IMR-90 (cell line): ENCODE measurements at regions not wholly inside any gene's neighbourhood (a gene's known extent, or its start where the extent isn't known, plus 50 kb on each side); places are given as distances from the start of the nearest gene placed in this dataset.

ENCODE experiments used
- ATAC-seq: fragments of 200-7000 bp; cut with Tn5 transposase; 2 replicates; pipeline ENCODE4 v1.9.1; 2020; ENCODE audit warnings: low read depth, mild to moderate bottlenecking, moderate library complexity
- BruUV-seq: library from RNA; stranded (reverse); fragments of 400-500 nt; replicated peaks from 2 replicates; lab custom pipeline; 2021; lab: Mats Ljungman, UMichigan
- CTCF ChIA-PET: fragments of 300-600 bp; formaldehyde crosslinking; extraction: SDS; loops from one replicate; lab custom pipeline; 2021; ENCODE audit warnings: antibody characterized with exemption; lab: Yijun Ruan, JAX
- POLR2A ChIA-PET: fragments of 300-600 bp; sonication (Branson Sonifier 250); formaldehyde crosslinking; loops from one replicate; lab custom pipeline; 2022; ENCODE audit warnings: antibody characterized with exemption; ENCODE audit not compliant: unreplicated experiment; lab: Charles Lee
- DNase-seq: peaks from one replicate; pipeline ENCODE4 v3.0.0; 2013
- H2AFZ ChIP-seq: replicated peaks from 2 replicates; pipeline ENCODE3; 2013; ENCODE audit warnings: low read length, mild to moderate bottlenecking; ENCODE audit not compliant: poor library complexity
- H2AK5ac ChIP-seq: 2 replicates; pipeline ENCODE4 v1.6.1; 2013; ENCODE audit warnings: low read depth, low read length, inconsistent platforms
- H2AK9ac ChIP-seq: replicated peaks from 2 replicates; pipeline ENCODE3; 2013; ENCODE audit warnings: mild to moderate bottlenecking, low read depth, low read length, moderate library complexity; ENCODE audit not compliant: poor library complexity
- H2BK120ac ChIP-seq: 2 replicates; pipeline ENCODE4 v1.6.1; 2013; ENCODE audit warnings: low read depth, low read length, inconsistent platforms
- H2BK15ac ChIP-seq: 3 replicates; pipeline ENCODE4 v1.6.1; 2013; ENCODE audit warnings: low read depth, low read length, inconsistent platforms
- H2BK20ac ChIP-seq: 2 replicates; pipeline ENCODE4 v1.6.1; 2013; ENCODE audit warnings: low read depth, mild to moderate bottlenecking, inconsistent platforms, low read length, moderate library complexity
- H2BK5ac ChIP-seq: 2 replicates; pipeline ENCODE4 v1.6.1; 2013; ENCODE audit warnings: mild to moderate bottlenecking, low read depth, low read length, inconsistent platforms; ENCODE audit not compliant: poor library complexity, severe bottlenecking
- H3K14ac ChIP-seq: replicated peaks from 2 replicates; pipeline ENCODE4 v1.6.1; 2013; ENCODE audit warnings: low read depth, low read length, inconsistent platforms
- H3K18ac ChIP-seq: 2 replicates; pipeline ENCODE4 v1.6.1; 2013; ENCODE audit warnings: low read depth, low read length, control low read depth
- H3K23ac ChIP-seq: 2 replicates; pipeline ENCODE4 v1.6.1; 2013; ENCODE audit warnings: low read depth, low read length, inconsistent platforms
- H3K27ac ChIP-seq: 2 replicates; pipeline ENCODE4 v1.5.1; 2013; ENCODE audit warnings: mild to moderate bottlenecking, control low read depth, low read length; ENCODE audit not compliant: insufficient read depth
- H3K27me3 ChIP-seq: 2 replicates; pipeline ENCODE4 v1.6.1; 2013; ENCODE audit warnings: low read length; ENCODE audit not compliant: control insufficient read depth, insufficient read depth
- H3K36me3 ChIP-seq: 2 replicates; pipeline ENCODE4 v1.6.1; 2013; ENCODE audit warnings: low read length, mixed read lengths; ENCODE audit not compliant: control insufficient read depth, insufficient read depth
- H3K4ac ChIP-seq: 2 replicates; pipeline ENCODE4 v1.6.1; 2013; ENCODE audit warnings: low read depth, low read length, inconsistent platforms
- H3K4me1 ChIP-seq: 2 replicates; pipeline ENCODE4 v1.6.1; 2013; ENCODE audit warnings: low read length, mixed read lengths; ENCODE audit not compliant: control insufficient read depth, insufficient read depth
- H3K4me2 ChIP-seq: 2 replicates; pipeline ENCODE4 v1.6.1; 2013; ENCODE audit warnings: low read depth, mild to moderate bottlenecking, control low read depth, low read length, moderate library complexity
- H3K4me3 ChIP-seq: 2 replicates; pipeline ENCODE4 v1.5.1; 2013; ENCODE audit warnings: low read depth, mild to moderate bottlenecking, control low read depth, low read length, moderate library complexity; ENCODE audit not compliant: insufficient read depth
- H3K56ac ChIP-seq: 2 replicates; pipeline ENCODE4 v1.6.1; 2013; ENCODE audit warnings: low read length, inconsistent platforms; ENCODE audit not compliant: insufficient read depth; ENCODE audit errors: extremely low read depth
- H3K79me1 ChIP-seq, 2 experiments: 2 replicates each; pipeline ENCODE4 v1.6.1; 2013; ENCODE audit warnings: low read length in 2 of 2, inconsistent platforms in 1 of 2, low read depth in 1 of 2
- H3K9ac ChIP-seq: 2 replicates; pipeline ENCODE4 v1.6.1; 2013; ENCODE audit warnings: low read depth, low read length, control low read depth
- H3K9me1 ChIP-seq: 2 replicates; pipeline ENCODE4 v1.6.1; 2013; ENCODE audit warnings: low read length, inconsistent platforms; ENCODE audit not compliant: insufficient read depth
- H3K9me3 ChIP-seq: 2 replicates; pipeline ENCODE4 v1.6.1; 2013; ENCODE audit warnings: low read length; ENCODE audit not compliant: control insufficient read depth, insufficient read depth
- H4K20me1 ChIP-seq: 2 replicates; pipeline ENCODE4 v1.6.1; 2013; ENCODE audit warnings: low read length, inconsistent platforms; ENCODE audit not compliant: insufficient read depth
- H4K5ac ChIP-seq: 2 replicates; pipeline ENCODE4 v1.6.1; 2013; ENCODE audit warnings: mild to moderate bottlenecking, low read depth, low read length, control low read depth
- H4K8ac ChIP-seq, 2 experiments: 2 replicates each; pipeline ENCODE4 v1.6.1; 2013; ENCODE audit warnings: low read depth in 2 of 2, low read length in 2 of 2, control low read depth in 1 of 2, inconsistent platforms in 1 of 2
- H4K91ac ChIP-seq: 2 replicates; pipeline ENCODE4 v1.6.1; 2013; ENCODE audit warnings: low read depth, low read length, inconsistent platforms; ENCODE audit not compliant: insufficient read depth
- MAFK ChIP-seq: IDR thresholded peaks from 2 replicates; pipeline ENCODE4 v1.6.1; 2012; ENCODE audit warnings: low read depth, low read length, improper control_type of control experiment
- MAZ ChIP-seq: IDR thresholded peaks from 2 replicates; pipeline ENCODE4 v1.6.1; 2012; ENCODE audit warnings: low read depth, mild to moderate bottlenecking, low read length, improper control_type of control experiment, moderate library complexity, borderline replicate concordance
- RAD21 ChIP-seq: IDR thresholded peaks from 2 replicates; pipeline ENCODE4 v1.6.1; 2012; ENCODE audit warnings: low read length, improper control_type of control experiment
- RFX5 ChIP-seq: IDR thresholded peaks from 2 replicates; pipeline ENCODE4 v1.8.0; 2012; ENCODE audit warnings: low read depth, mild to moderate bottlenecking, low read length, moderate library complexity
- SMC3 ChIP-seq: fragments of 150-350 bp; IDR thresholded peaks from 2 replicates; pipeline ENCODE4 v1.6.1; 2016; ENCODE audit warnings: low read depth, mild to moderate bottlenecking, antibody characterized with exemption, low read length, moderate library complexity
- USF2 ChIP-seq: fragments of 150-350 bp; IDR thresholded peaks from 2 replicates; pipeline ENCODE4 v1.6.1; 2017; ENCODE audit warnings: mild to moderate bottlenecking, antibody characterized with exemption, low read length, low read depth
- WGBS, 2 experiments: methylation state at CpG; one replicate each; pipeline versions ENCODE4 v1.1.5 to v1.1.7; 2013; ENCODE audit warnings: missing lambda C conversion rate in 2 of 2; ENCODE audit not compliant: insufficient read length in 1 of 2; ENCODE audit errors: extremely low coverage in 2 of 2; 5-methylcytosine and 5-hydroxymethylcytosine counted together
- dilution Hi-C: fragments of 300-500 bp; cut with HindIII; formaldehyde crosslinking; loops from one replicate; pipeline ENCODE4 v1.14.3; 2018; ENCODE audit warnings: low sequenced_read_pairs; ENCODE audit not compliant: unreplicated experiment
- in situ Hi-C: fragments of 300-500 bp; cut with MboI; formaldehyde crosslinking; loops from 3 replicates; pipeline ENCODE4 v1.14.3; 2019; ENCODE audit warnings: low sequenced_read_pairs, inconsistent platforms, mixed read lengths
- intact Hi-C: fragments of 100-400 bp; cut with micrococcal nuclease; formaldehyde crosslinking; loops from 2 replicates; pipeline ENCODE4 v1.10.0; 2022

DNA sequence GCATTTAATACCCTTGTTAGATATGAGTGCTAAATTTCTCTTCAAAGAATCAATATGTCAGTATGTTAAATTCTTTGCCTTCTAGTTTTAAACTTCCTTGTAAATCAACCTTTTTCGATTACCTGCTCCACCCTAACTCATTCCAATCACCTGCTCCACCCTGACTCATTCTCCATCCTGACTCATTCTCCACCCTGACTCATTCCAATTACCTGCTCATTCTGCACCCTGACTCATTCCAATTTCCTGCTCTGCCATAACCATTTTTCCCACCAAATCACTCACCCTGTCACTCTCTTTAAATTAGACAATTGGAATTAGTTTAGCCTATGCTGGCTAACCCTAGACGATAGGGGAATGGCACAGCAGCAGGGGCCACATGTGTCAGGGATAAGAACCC is 519.5 kb upstream of the LRRC4C start:
- no peak overlapping the region for H3K56ac ChIP-seq
- no peak overlapping the region for H3K18ac ChIP-seq
- peaks cover 3% of the 10 kb centered on the region; the same call in 1 of the 2 replicates for H3K9me3 ChIP-seq
- no peak for DNase-seq
- H3K4ac ChIP-seq: no peak overlapping the region
- no peak overlapping the region for H2BK20ac ChIP-seq
- no peak for TF ChIP-seq RAD21
- no peak for TF ChIP-seq SMC3
- TF ChIP-seq MAZ: no peak
- TF ChIP-seq MAFK: no peak
- no peak for TF ChIP-seq RFX5
- no peak for TF ChIP-seq USF2
- H3K27me3 ChIP-seq: no peaks in the 10 kb centered on the region
- ATAC-seq: no peak
- in situ Hi-C loops (no loop called here), dilution Hi-C loops (no loop called here), intact Hi-C loops (no loop called here)
- no peaks in the 10 kb centered on the region for H3K9me1 ChIP-seq
- no CpG with 5 or more reads among the region's 2 CpGs for WGBS, 2 experiments
- H3K14ac ChIP-seq: no peak overlapping the region
- ChIA-PET POLR2A (no interaction called here), CTCF (no interaction called here)
- no peak overlapping the region for H3K4me3 ChIP-seq
- no peaks in the 10 kb centered on the region for H3K4me1 ChIP-seq
- no peak overlapping the region for H2AK5ac ChIP-seq
- H2AK9ac ChIP-seq: no peak overlapping the region
- no peak overlapping the region for H4K8ac ChIP-seq
- H4K91ac ChIP-seq: no peak overlapping the region
- H3K4me2 ChIP-seq: no peak overlapping the region
- no TSS peak for BruUV-seq
- H2BK120ac ChIP-seq: no peak overlapping the region
- H2BK5ac ChIP-seq: no peak overlapping the region
- H3K27ac ChIP-seq: no peak overlapping the region
- no peak overlapping the region for H2BK15ac ChIP-seq
- H3K23ac ChIP-seq: no peak overlapping the region
- H3K36me3 ChIP-seq: no peaks in the 10 kb centered on the region
- H2AFZ ChIP-seq: no peak overlapping the region
- H4K5ac ChIP-seq: no peak overlapping the region
- no peaks in the 10 kb centered on the region for H3K79me1 ChIP-seq
- H3K9ac ChIP-seq: no peak overlapping the region
- H4K20me1 ChIP-seq: no peaks in the 10 kb centered on the region
